GM12878 (cell line): ENCODE measurements at regions not wholly inside any gene's neighbourhood (a gene's known extent, or its start where the extent isn't known, plus 50 kb on each side); places are given as distances from the start of the nearest gene placed in this dataset.

Source experiments
- ATAC-seq: fragments of 200-7000 bp; cut with Tn5 transposase; 3 replicates; pipeline ENCODE4 v1.9.1; 2020; ENCODE audit warnings: mild to moderate bottlenecking, moderate library complexity
- BruUV-seq: library from RNA; stranded (reverse); fragments of 400-500 nt; replicated peaks from 2 replicates; lab custom pipeline; 2021; lab: Mats Ljungman, UMichigan
- CTCF ChIA-PET: fragments of 300-600 bp; sonication (Branson Sonifier 250); formaldehyde crosslinking; extraction: SDS; loops from one replicate; lab custom pipeline; 2021; ENCODE audit warnings: inconsistent platforms; lab: Yijun Ruan, JAX
- POLR2A ChIA-PET: fragments of 350-600 bp; formaldehyde crosslinking; extraction: SDS; loops from one replicate; lab custom pipeline; 2021; ENCODE audit warnings: inconsistent platforms; lab: Charles Lee
- RAD21 ChIA-PET: fragments of 300-600 bp; sonication (Branson Sonifier 250); formaldehyde crosslinking; loops from one replicate; lab custom pipeline; 2023; ENCODE audit warnings: antibody characterized with exemption; ENCODE audit not compliant: unreplicated experiment; lab: Charles Lee
- SMC1A ChIA-PET: fragments of 300-600 bp; sonication (Branson Sonifier 250); formaldehyde crosslinking; loops from one replicate; lab custom pipeline; 2023; ENCODE audit not compliant: unreplicated experiment, uncharacterized antibody; lab: Charles Lee
- DNase-seq: peaks from one replicate; pipeline ENCODE4 v3.0.0-alpha.2; 2011; ENCODE audit warnings: low read depth, low spot score
- FAIRE-seq: peaks from 3 replicates; lab custom pipeline; 2011; peaks lifted over from hg19 to GRCh38; lab: Jason Lieb, UNC
- H2AFZ ChIP-seq: 2 replicates; pipeline ENCODE4 v1.6.0; 2011; ENCODE audit warnings: low read depth, low read length, control low read depth; ENCODE audit not compliant: control insufficient read depth
- H3K27ac ChIP-seq: 2 replicates; pipeline ENCODE4 v1.5.1; 2011; ENCODE audit warnings: control low read depth; ENCODE audit not compliant: control insufficient read depth, insufficient read depth
- H3K27me3 ChIP-seq, 2 experiments: replicated peaks in 1 of 2; 2 replicates each; pipeline versions ENCODE4 v1.6.0 to v1.6.1; 2011; ENCODE audit warnings: low read length in 1 of 2; ENCODE audit not compliant: control insufficient read depth in 2 of 2, insufficient read depth in 2 of 2
- H3K36me3 ChIP-seq, 2 experiments: 2 replicates each; pipeline ENCODE4 v1.5.1; 2011; ENCODE audit warnings: low read length in 1 of 2; ENCODE audit not compliant: control insufficient read depth in 2 of 2, insufficient read depth in 2 of 2
- H3K4me1 ChIP-seq: 2 replicates; pipeline ENCODE4 v1.6.1; 2011; ENCODE audit warnings: mild to moderate bottlenecking, low read length, moderate library complexity, mixed read lengths; ENCODE audit not compliant: control insufficient read depth, insufficient read depth
- H3K4me2 ChIP-seq: 2 replicates; pipeline ENCODE4 v1.6.0; 2011; ENCODE audit warnings: control low read depth; ENCODE audit not compliant: control insufficient read depth, insufficient read depth
- H3K4me3 ChIP-seq: fragments of 200-600 bp; sonication (generic); 2 replicates; pipeline ENCODE4 v1.5.1; 2016
- H3K79me2 ChIP-seq: 2 replicates; pipeline ENCODE4 v1.6.0; 2011; ENCODE audit warnings: low read length; ENCODE audit not compliant: control insufficient read depth, insufficient read depth
- H3K9ac ChIP-seq: 2 replicates; pipeline ENCODE4 v1.8.0; 2011; ENCODE audit warnings: low read length, control low read depth, mixed read lengths; ENCODE audit not compliant: control insufficient read depth, insufficient read depth
- H3K9me3 ChIP-seq: replicated peaks from 3 replicates; pipeline ENCODE4 v1.5.1; 2011; ENCODE audit warnings: mild to moderate bottlenecking, low read length; ENCODE audit not compliant: control insufficient read depth, insufficient read depth
- H4K20me1 ChIP-seq: 2 replicates; pipeline ENCODE4 v1.6.0; 2011; ENCODE audit not compliant: control insufficient read depth, insufficient read depth
- BHLHE40 ChIP-seq, 2 experiments: fragments of 450-650 bp in 1 of 2; IDR thresholded peaks; 2 replicates each; pipeline ENCODE4 v1.6.1; 2011 to 2017; ENCODE audit warnings: low read depth in 2 of 2, borderline replicate concordance in 1 of 2, improper control_type of control experiment in 1 of 2, low read length in 1 of 2, mild to moderate bottlenecking in 1 of 2
- FOS ChIP-seq: IDR thresholded peaks from 3 replicates; pipeline ENCODE4 v1.6.1; 2011; ENCODE audit warnings: borderline replicate concordance; ENCODE audit not compliant: insufficient read length; ENCODE audit errors: extremely low read depth
- FOXM1 ChIP-seq: IDR thresholded peaks from 2 replicates; pipeline ENCODE4 v1.6.1; 2012; ENCODE audit warnings: low read depth, mild to moderate bottlenecking, inconsistent platforms, low read length, moderate library complexity
- IRF4 ChIP-seq: IDR thresholded peaks from 2 replicates; pipeline ENCODE4 v1.6.1; 2011; ENCODE audit warnings: low read depth, low read length
- JUND ChIP-seq: IDR thresholded peaks from 2 replicates; pipeline ENCODE4 v1.6.1; 2012; ENCODE audit warnings: low read depth, mild to moderate bottlenecking, low read length, improper control_type of control experiment, moderate library complexity
- LARP7 ChIP-seq: fragments of 450-650 bp; IDR thresholded peaks from 2 replicates; pipeline ENCODE4 v1.6.1; 2017; ENCODE audit warnings: mild to moderate bottlenecking
- POLR2AphosphoS5 ChIP-seq: IDR thresholded peaks from 2 replicates; pipeline ENCODE4 v1.6.1; 2011; ENCODE audit warnings: mild to moderate bottlenecking, low read length, inconsistent platforms
- SIX5 ChIP-seq: IDR thresholded peaks from 2 replicates; pipeline ENCODE4 v1.6.1; 2011; ENCODE audit warnings: mild to moderate bottlenecking, low read depth, low read length, moderate library complexity; ENCODE audit not compliant: severe bottlenecking
- SMAD1 ChIP-seq: fragments of 450-650 bp; IDR thresholded peaks from 2 replicates; pipeline ENCODE4 v1.6.1; 2018; ENCODE audit warnings: mild to moderate bottlenecking, low read depth; ENCODE audit not compliant: partially characterized antibody
- SUZ12 ChIP-seq: fragments of 200-600 bp; sonication (generic); IDR thresholded peaks from one replicate; pipeline ENCODE4 v1.6.1; 2018; ENCODE audit warnings: antibody characterized with exemption, mild to moderate bottlenecking; ENCODE audit not compliant: unreplicated experiment
- ZNF207 ChIP-seq: fragments of 450-650 bp; IDR thresholded peaks from 2 replicates; pipeline ENCODE4 v1.6.1; 2014; ENCODE audit warnings: antibody characterized with exemption, mild to moderate bottlenecking, borderline replicate concordance
- WGBS: methylation state at CpG from one replicate; pipeline ENCODE4 v1.1.6; 2016; ENCODE audit warnings: low lambda C conversion rate; ENCODE audit not compliant: insufficient replicate concordance, insufficient coverage; ENCODE audit errors: missing lambda C conversion rate; 5-methylcytosine and 5-hydroxymethylcytosine counted together
- in situ Hi-C: fragments of 300-500 bp; cut with MboI; formaldehyde crosslinking; loops from 9 replicates; pipeline ENCODE4 v1.14.3; 2018; ENCODE audit warnings: mixed read lengths
- intact Hi-C: fragments of 100-400 bp; cut with micrococcal nuclease; formaldehyde crosslinking; loops from one replicate; pipeline ENCODE4 v1.14.2; 2022; ENCODE audit not compliant: unreplicated experiment
- TF ChIP-seq, protein P1 (sequence below): IDR thresholded peaks from 2 replicates; pipeline ENCODE4 v1.6.1; 2011; ENCODE audit warnings: borderline replicate concordance, low read depth, mild to moderate bottlenecking, moderate library complexity, low read length; ENCODE audit not compliant: insufficient read depth, poor library complexity, severe bottlenecking
- TF ChIP-seq, protein P2 (sequence below): fragments of 450-650 bp; IDR thresholded peaks from 2 replicates; pipeline ENCODE4 v1.6.1; 2017; ENCODE audit warnings: antibody characterized with exemption, mild to moderate bottlenecking, moderate library complexity
- TF ChIP-seq, protein P3 (sequence below): IDR thresholded peaks from 2 replicates; pipeline ENCODE4 v1.6.1; 2011; ENCODE audit warnings: low read depth, mild to moderate bottlenecking, low read length, moderate library complexity, borderline replicate concordance; ENCODE audit errors: extremely low read depth
- TF ChIP-seq, protein P4 (sequence below): fragments of 450-650 bp; IDR thresholded peaks from 2 replicates; pipeline ENCODE4 v1.6.1; 2017; ENCODE audit warnings: low read depth, mild to moderate bottlenecking, moderate library complexity

DNA sequence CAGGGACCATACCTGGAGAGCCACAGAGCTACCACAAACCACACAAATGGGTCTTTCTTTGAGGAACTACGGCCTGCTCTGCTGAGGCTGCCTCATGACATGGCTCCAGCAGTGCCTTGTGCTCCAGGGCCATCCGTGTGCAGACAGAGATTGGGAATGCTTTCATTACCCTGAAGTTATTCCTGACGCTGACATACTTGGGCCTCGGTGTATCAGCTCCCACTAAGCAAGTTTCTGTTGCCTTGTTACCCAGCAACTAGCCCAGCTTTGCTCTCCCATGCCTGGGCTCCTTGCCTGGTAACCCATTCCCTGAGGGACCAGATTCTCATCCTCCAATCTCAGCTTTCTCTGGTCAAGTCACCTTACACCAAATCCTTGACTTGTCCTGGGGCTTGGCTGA lies 80.3 kb upstream of the FZD7 start (continued):
- TF ChIP-seq FOXM1 = no peak
- TF ChIP-seq, all 136 proteins: peak for 0

DNA sequence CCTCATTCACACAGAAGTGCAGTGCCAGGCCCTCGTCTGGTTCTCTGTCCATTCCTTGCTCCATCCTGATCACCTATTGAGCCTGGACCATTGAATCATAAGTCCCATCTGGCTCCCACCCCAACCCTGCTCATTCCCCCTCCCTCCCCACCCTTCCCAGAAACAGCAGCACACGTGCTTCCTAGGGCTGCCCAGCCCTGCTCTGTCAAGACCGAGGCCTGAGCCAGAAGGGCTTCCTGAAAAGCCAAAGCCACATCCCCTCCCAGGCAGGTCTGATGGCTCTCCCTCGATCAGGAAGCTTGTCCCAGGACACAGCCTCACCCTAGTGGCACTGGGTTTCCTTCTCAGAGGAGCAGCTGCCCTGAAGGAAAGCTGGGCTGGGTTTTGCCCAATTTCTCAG lies 79.8 kb upstream of the FZD7 start:
- no peak for FAIRE-seq
- RAD21 ChIA-PET = no interaction called here

More for the DNA sequence above, 79.8 kb upstream of the FZD7 start:
- H3K27me3 ChIP-seq = no peaks in the 10 kb centered on the region; a peak in 1 of 4 replicates
- H4K20me1 ChIP-seq = no peaks in the 10 kb centered on the region
- no peak overlapping the region for H3K27ac ChIP-seq
- H3K4me2 ChIP-seq = no peak overlapping the region
- in situ Hi-C loops (no loop called here), intact Hi-C loops (no loop called here)
- ChIA-PET POLR2A (no interaction called here), SMC1A (no interaction called here), CTCF (no interaction called here)
- TF ChIP-seq BHLHE40 (IDR thresholded peaks at IDR 0.05; ENCODE audit: borderline replicate concordance in 1 of 2, low read depth in 2 of 2, low read length in 1 of 2) (no peak), POLR2AphosphoS5 (no peak), SMAD1 (no peak), IRF4 (no peak), JUND (no peak), ZNF207 (no peak), SIX5 (no peak), SUZ12 (no peak), FOS (no peak), LARP7 (no peak)
- TF ChIP-seq, protein P1, sequence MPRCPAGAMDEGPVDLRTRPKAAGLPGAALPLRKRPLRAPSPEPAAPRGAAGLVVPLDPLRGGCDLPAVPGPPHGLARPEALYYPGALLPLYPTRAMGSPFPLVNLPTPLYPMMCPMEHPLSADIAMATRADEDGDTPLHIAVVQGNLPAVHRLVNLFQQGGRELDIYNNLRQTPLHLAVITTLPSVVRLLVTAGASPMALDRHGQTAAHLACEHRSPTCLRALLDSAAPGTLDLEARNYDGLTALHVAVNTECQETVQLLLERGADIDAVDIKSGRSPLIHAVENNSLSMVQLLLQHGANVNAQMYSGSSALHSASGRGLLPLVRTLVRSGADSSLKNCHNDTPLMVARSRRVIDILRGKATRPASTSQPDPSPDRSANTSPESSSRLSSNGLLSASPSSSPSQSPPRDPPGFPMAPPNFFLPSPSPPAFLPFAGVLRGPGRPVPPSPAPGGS = no peak
- TF ChIP-seq, protein P2, sequence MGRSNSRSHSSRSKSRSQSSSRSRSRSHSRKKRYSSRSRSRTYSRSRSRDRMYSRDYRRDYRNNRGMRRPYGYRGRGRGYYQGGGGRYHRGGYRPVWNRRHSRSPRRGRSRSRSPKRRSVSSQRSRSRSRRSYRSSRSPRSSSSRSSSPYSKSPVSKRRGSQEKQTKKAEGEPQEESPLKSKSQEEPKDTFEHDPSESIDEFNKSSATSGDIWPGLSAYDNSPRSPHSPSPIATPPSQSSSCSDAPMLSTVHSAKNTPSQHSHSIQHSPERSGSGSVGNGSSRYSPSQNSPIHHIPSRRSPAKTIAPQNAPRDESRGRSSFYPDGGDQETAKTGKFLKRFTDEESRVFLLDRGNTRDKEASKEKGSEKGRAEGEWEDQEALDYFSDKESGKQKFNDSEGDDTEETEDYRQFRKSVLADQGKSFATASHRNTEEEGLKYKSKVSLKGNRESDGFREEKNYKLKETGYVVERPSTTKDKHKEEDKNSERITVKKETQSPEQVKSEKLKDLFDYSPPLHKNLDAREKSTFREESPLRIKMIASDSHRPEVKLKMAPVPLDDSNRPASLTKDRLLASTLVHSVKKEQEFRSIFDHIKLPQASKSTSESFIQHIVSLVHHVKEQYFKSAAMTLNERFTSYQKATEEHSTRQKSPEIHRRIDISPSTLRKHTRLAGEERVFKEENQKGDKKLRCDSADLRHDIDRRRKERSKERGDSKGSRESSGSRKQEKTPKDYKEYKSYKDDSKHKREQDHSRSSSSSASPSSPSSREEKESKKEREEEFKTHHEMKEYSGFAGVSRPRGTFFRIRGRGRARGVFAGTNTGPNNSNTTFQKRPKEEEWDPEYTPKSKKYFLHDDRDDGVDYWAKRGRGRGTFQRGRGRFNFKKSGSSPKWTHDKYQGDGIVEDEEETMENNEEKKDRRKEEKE = no peak
- TF ChIP-seq, protein P3, sequence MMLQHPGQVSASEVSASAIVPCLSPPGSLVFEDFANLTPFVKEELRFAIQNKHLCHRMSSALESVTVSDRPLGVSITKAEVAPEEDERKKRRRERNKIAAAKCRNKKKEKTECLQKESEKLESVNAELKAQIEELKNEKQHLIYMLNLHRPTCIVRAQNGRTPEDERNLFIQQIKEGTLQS = no peak
- TF ChIP-seq, protein P4, sequence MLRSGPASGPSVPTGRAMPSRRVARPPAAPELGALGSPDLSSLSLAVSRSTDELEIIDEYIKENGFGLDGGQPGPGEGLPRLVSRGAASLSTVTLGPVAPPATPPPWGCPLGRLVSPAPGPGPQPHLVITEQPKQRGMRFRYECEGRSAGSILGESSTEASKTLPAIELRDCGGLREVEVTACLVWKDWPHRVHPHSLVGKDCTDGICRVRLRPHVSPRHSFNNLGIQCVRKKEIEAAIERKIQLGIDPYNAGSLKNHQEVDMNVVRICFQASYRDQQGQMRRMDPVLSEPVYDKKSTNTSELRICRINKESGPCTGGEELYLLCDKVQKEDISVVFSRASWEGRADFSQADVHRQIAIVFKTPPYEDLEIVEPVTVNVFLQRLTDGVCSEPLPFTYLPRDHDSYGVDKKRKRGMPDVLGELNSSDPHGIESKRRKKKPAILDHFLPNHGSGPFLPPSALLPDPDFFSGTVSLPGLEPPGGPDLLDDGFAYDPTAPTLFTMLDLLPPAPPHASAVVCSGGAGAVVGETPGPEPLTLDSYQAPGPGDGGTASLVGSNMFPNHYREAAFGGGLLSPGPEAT = no peak
- ATAC-seq (no peak), DNase-seq (no peak)
- no peak overlapping the region for H2AFZ ChIP-seq
- no peaks in the 10 kb centered on the region for H3K4me1 ChIP-seq
- 0% methylated on average over 3 of the region's 4 CpGs for whole genome bisulfite sequencing
- H3K9ac ChIP-seq = no peak overlapping the region
- H3K4me3 ChIP-seq = no peak overlapping the region
- no peaks in the 10 kb centered on the region for H3K79me2 ChIP-seq
- no peaks in the 10 kb centered on the region for H3K9me3 ChIP-seq
- no TSS peak for BruUV-seq
- H3K36me3 ChIP-seq = no peaks in the 10 kb centered on the region
